Panc1 (cell line): ENCODE measurements at regions not wholly inside any gene's neighbourhood (a gene's known extent, or its start where the extent isn't known, plus 50 kb on each side); places are given as distances from the start of the nearest gene placed in this dataset.

Source experiments
- POLR2AphosphoS5 ChIP-seq: IDR thresholded peaks from 2 replicates; pipeline ENCODE4 v1.6.1; 2012; ENCODE audit warnings: mild to moderate bottlenecking, low read depth, low read length, moderate library complexity
- TF ChIP-seq, protein P1 (sequence below): fragments of 450-650 bp; IDR thresholded peaks from 2 replicates; pipeline ENCODE4 v1.5.1; 2017; ENCODE audit warnings: mild to moderate bottlenecking
- TF ChIP-seq, protein P2 (sequence below), 2 experiments: IDR thresholded peaks; 2 replicates each; pipeline ENCODE4 v1.6.1; 2011 to 2012; ENCODE audit warnings: low read depth in 2 of 2, control low read depth in 1 of 2, low read length in 1 of 2, mild to moderate bottlenecking in 1 of 2, moderate library complexity in 1 of 2; ENCODE audit not compliant: insufficient read depth in 1 of 2

DNA sequence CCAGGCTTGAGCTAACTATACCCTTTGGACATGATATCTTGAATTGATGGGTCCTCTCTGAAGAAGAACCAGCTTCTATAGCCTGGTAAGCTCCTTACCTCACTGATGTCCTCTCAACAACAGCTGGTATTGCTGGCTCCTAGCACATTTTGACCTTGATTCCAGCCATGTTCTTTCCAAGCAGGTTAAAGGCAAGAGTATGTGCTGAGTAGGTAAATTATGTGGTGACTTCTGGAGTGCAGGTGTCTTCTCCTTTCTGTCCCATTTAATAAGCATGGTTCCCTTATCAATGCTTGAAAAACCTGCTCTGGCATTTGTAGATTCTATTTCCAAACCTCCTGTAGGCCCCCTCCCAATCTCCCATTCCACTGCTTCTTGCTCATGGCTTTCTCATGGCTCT, 300.1 kb downstream of the UTP18 start:
- no peak for TF ChIP-seq POLR2AphosphoS5
- TF ChIP-seq, protein P1, sequence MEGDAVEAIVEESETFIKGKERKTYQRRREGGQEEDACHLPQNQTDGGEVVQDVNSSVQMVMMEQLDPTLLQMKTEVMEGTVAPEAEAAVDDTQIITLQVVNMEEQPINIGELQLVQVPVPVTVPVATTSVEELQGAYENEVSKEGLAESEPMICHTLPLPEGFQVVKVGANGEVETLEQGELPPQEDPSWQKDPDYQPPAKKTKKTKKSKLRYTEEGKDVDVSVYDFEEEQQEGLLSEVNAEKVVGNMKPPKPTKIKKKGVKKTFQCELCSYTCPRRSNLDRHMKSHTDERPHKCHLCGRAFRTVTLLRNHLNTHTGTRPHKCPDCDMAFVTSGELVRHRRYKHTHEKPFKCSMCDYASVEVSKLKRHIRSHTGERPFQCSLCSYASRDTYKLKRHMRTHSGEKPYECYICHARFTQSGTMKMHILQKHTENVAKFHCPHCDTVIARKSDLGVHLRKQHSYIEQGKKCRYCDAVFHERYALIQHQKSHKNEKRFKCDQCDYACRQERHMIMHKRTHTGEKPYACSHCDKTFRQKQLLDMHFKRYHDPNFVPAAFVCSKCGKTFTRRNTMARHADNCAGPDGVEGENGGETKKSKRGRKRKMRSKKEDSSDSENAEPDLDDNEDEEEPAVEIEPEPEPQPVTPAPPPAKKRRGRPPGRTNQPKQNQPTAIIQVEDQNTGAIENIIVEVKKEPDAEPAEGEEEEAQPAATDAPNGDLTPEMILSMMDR: no peak
- TF ChIP-seq, protein P2, sequence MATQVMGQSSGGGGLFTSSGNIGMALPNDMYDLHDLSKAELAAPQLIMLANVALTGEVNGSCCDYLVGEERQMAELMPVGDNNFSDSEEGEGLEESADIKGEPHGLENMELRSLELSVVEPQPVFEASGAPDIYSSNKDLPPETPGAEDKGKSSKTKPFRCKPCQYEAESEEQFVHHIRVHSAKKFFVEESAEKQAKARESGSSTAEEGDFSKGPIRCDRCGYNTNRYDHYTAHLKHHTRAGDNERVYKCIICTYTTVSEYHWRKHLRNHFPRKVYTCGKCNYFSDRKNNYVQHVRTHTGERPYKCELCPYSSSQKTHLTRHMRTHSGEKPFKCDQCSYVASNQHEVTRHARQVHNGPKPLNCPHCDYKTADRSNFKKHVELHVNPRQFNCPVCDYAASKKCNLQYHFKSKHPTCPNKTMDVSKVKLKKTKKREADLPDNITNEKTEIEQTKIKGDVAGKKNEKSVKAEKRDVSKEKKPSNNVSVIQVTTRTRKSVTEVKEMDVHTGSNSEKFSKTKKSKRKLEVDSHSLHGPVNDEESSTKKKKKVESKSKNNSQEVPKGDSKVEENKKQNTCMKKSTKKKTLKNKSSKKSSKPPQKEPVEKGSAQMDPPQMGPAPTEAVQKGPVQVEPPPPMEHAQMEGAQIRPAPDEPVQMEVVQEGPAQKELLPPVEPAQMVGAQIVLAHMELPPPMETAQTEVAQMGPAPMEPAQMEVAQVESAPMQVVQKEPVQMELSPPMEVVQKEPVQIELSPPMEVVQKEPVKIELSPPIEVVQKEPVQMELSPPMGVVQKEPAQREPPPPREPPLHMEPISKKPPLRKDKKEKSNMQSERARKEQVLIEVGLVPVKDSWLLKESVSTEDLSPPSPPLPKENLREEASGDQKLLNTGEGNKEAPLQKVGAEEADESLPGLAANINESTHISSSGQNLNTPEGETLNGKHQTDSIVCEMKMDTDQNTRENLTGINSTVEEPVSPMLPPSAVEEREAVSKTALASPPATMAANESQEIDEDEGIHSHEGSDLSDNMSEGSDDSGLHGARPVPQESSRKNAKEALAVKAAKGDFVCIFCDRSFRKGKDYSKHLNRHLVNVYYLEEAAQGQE (IDR thresholded peaks at IDR 0.05; ENCODE audit: insufficient read depth in 1 of 2, low read depth in 2 of 2, low read length in 1 of 2): no peak
